Thoracic aorta (tissue), 2 donors: ENCODE measurements at regions not wholly inside any gene's neighbourhood (a gene's known extent, or its start where the extent isn't known, plus 50 kb on each side); places are given as distances from the start of the nearest gene placed in this dataset.

ENCODE experiments used
- ATAC-seq: fragments of 150-250 bp; one replicate; pipeline ENCODE4 v1.8.0; 2017; ENCODE audit warnings: low read depth; ENCODE audit not compliant: insufficient number of reproducible peaks, low FRiP score
- DNase-seq: peaks from one replicate; pipeline ENCODE4 v3.0.0-alpha.2; 2020; ENCODE audit warnings: low spot score
- H3K27ac ChIP-seq, 2 donors: fragments of 200-600 bp; sonication (generic); 1 replicate in 1 of 2; 2 replicates in 1 of 2; pipeline ENCODE4 v1.5.1; 2016; ENCODE audit warnings: mild to moderate bottlenecking in 2 of 2, moderate library complexity in 2 of 2
- H3K27me3 ChIP-seq: fragments of 200-600 bp; sonication (generic); replicated peaks from 2 replicates; pipeline ENCODE4 v1.6.0; 2016; ENCODE audit warnings: mild to moderate bottlenecking; ENCODE audit not compliant: insufficient read depth
- H3K36me3 ChIP-seq: fragments of 200-600 bp; sonication (generic); one replicate; pipeline ENCODE4 v1.5.1; 2016
- H3K4me1 ChIP-seq, 2 donors: fragments of 200-600 bp; sonication (generic); 1 replicate in 1 of 2; 2 replicates in 1 of 2; pipeline versions ENCODE4 v1.5.1 to v1.6.0; 2016; ENCODE audit warnings: low read depth in 2 of 2, mild to moderate bottlenecking in 1 of 2; ENCODE audit not compliant: control insufficient read depth in 1 of 2
- H3K4me3 ChIP-seq: fragments of 200-600 bp; sonication (generic); 2 replicates; pipeline ENCODE4 v1.5.1; 2016; ENCODE audit warnings: mild to moderate bottlenecking
- H3K9me3 ChIP-seq: fragments of 200-600 bp; sonication (generic); 2 replicates; pipeline ENCODE4 v1.5.1; 2016
- TF ChIP-seq, protein P1 (sequence below): fragments of 200-600 bp; sonication (generic); IDR thresholded peaks from one replicate; pipeline ENCODE4 v1.5.1; 2019; ENCODE audit warnings: antibody characterized with exemption

DNA sequence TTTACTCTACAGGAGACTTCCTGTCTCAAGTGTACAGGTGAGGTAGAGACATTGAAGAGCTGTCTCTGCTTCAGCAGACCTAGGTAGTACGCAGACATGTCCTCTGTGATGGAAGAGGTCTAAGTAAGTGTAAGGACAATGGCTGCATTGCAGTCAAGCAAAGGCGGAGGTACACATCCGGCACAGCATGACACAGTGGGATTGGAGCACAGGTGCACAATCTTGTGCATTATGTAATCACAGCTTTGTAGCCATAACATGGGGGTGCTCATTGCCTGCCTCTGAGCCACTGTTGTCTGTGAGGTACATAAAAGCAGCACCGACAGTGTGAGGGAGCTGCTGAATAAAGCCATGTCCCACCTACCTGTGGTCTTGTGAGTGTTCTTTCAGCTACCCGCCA is 66.4 kb upstream of the CCDC190 start:
- ATAC-seq: no peak
- Histone ChIP-seq H3K9me3 (no peaks in the 10 kb centered on the region), H3K4me3 (no peak overlapping the region), H3K27ac (no peak overlapping the region), H3K36me3 (no peaks in the 10 kb centered on the region), H3K4me1 (peaks cover 9 to 24% of the 10 kb centered on the region in 2 donors), H3K27me3 (no peaks in the 10 kb centered on the region)
- no peak for DNase-seq
- TF ChIP-seq, protein P1, sequence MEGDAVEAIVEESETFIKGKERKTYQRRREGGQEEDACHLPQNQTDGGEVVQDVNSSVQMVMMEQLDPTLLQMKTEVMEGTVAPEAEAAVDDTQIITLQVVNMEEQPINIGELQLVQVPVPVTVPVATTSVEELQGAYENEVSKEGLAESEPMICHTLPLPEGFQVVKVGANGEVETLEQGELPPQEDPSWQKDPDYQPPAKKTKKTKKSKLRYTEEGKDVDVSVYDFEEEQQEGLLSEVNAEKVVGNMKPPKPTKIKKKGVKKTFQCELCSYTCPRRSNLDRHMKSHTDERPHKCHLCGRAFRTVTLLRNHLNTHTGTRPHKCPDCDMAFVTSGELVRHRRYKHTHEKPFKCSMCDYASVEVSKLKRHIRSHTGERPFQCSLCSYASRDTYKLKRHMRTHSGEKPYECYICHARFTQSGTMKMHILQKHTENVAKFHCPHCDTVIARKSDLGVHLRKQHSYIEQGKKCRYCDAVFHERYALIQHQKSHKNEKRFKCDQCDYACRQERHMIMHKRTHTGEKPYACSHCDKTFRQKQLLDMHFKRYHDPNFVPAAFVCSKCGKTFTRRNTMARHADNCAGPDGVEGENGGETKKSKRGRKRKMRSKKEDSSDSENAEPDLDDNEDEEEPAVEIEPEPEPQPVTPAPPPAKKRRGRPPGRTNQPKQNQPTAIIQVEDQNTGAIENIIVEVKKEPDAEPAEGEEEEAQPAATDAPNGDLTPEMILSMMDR: no peak

DNA sequence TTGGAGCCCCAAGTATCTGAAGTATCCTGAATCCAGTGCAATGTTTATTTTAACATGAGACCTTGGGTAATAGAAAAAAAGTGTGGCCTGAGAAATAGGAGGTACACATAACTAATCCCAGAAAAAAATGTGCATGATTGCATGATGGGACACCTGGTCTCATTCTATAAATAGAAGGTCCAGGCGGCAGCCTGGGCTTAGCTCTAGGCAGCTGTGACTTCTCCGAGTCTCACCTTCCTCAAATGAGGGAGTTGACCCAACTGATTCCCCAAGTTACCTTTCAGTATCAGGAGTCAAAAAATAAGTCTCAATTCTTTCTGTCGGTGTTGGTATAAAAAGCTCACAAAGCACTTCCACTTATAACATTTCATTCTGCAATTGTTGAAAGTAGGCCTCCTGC is 65.9 kb upstream of the CCDC190 start:
- DNase-seq (no peak), ATAC-seq (no peak)
- Histone ChIP-seq H3K27ac (no peak overlapping the region), H3K4me1 (peaks cover 9 to 24% of the 10 kb centered on the region in 2 donors), H3K27me3 (no peaks in the 10 kb centered on the region), H3K9me3 (no peaks in the 10 kb centered on the region), H3K4me3 (no peak overlapping the region), H3K36me3 (no peaks in the 10 kb centered on the region)
- TF ChIP-seq, protein P1: no peak

DNA sequence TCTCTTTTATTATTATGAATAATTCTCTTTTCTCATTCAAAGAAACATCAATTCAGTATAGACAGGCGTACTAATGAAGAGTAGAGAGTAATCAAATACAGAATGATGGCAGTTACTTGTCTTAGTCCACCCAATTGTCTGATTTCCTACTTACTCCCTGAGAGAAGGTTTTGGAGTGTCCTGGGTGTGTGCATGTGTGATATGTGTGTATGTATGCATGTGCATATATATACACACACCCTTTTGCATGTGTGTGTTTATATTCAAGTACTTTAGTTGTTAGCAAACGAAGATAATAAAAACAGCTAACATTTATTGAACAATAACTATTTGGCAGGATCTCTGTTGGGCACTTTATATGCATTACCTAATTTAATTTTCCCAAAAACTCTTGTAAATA is 63.2 kb upstream of the CCDC190 start:
- Histone ChIP-seq H3K4me3 (no peak overlapping the region), H3K36me3 (no peaks in the 10 kb centered on the region), H3K9me3 (no peaks in the 10 kb centered on the region), H3K27ac (no peak overlapping the region), H3K4me1 (peaks cover 0 to 5% of the 10 kb centered on the region in 2 donors), H3K27me3 (no peaks in the 10 kb centered on the region)
- TF ChIP-seq, protein P1: no peak
- ATAC-seq: no peak
- no peak for DNase-seq

DNA sequence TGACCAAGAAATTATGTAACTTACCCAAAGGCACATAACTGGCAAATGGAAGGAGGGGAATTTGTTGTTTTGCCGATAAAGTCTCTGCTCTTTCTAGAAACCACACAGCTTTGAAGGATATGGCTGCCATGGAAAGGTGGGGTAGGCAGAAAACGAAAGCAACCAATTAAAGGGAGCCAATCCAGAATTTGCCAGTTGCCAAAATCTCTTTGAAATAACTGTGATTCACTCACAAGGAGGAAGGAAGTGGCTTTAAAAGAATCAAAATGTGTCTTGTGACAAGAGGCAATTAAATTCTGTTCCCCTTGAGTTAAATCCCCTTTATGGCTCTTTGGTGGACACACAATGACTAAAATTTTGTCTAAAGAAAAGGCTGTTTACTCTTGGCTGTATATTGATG is 61.2 kb upstream of the CCDC190 start:
- H3K36me3 ChIP-seq: no peaks in the 10 kb centered on the region
- no peak for ATAC-seq
- H3K27ac ChIP-seq: no peak overlapping the region
- no peak overlapping the region for H3K4me3 ChIP-seq
- H3K9me3 ChIP-seq: no peaks in the 10 kb centered on the region
- H3K27me3 ChIP-seq: no peaks in the 10 kb centered on the region
- DNase-seq: no peak
- TF ChIP-seq, protein P1: no peak
- H3K4me1 ChIP-seq: no peaks in the 10 kb centered on the region

DNA sequence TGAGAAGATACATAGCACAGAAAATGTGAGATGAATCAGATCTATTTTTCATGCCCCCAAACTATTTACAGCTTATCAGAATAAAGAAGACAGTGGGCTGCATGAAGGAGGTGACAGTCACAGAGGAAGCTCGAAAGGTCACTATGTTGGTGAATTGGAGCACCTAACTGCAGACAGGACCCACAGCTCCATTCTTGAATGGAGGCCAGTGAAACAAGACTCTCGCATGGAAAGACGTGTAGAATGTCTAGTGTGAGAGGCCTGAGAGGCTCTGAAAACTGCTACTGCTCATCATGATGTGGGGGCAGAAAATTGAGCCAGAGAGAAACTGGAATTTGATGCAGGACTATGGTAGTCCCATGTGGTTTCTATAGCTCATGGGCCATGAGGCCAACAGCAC is 60.3 kb upstream of the CCDC190 start:
- H3K27ac ChIP-seq: no peak overlapping the region
- no peak overlapping the region for H3K4me3 ChIP-seq
- ATAC-seq (no peak), DNase-seq (no peak)
- H3K36me3 ChIP-seq: no peaks in the 10 kb centered on the region
- no peaks in the 10 kb centered on the region for H3K27me3 ChIP-seq
- TF ChIP-seq, protein P1: no peak
- H3K4me1 ChIP-seq: no peaks in the 10 kb centered on the region
- no peaks in the 10 kb centered on the region for H3K9me3 ChIP-seq
